ENCODE measurements at regions not wholly inside any gene's neighbourhood (a gene's known extent, or its start where the extent isn't known, plus 50 kb on each side); places are given as distances from the start of the nearest gene placed in this dataset.

- H3K27ac ChIP-seq = no peak overlapping the region
- no peak for TF ChIP-seq CTCF (IDR thresholded peaks at IDR 0.05)
- TF ChIP-seq ZFX (IDR thresholded peaks at IDR 0.05; ENCODE audit: borderline replicate concordance) = no peak
These were observed 358.0 kb upstream of the PCSK5 start for GRCh38 chr9:75532233-75533050.

- no peak overlapping the region for H3K27ac ChIP-seq
These were observed 350.9 kb upstream of the PCSK5 start for GRCh38 chr9:75539523-75539922.

GRCh38 chr9:75540185-75540584, 350.3 kb upstream of the PCSK5 start:
- no peak overlapping the region for H3K27ac ChIP-seq
- TF ChIP-seq ZFX (IDR thresholded peaks at IDR 0.05; ENCODE audit: borderline replicate concordance) = no peak

More at GRCh38 chr9:75539523-75539922, 350.9 kb upstream of the PCSK5 start:
- TF ChIP-seq CTCF (IDR thresholded peaks at IDR 0.05) = no peak
- TF ChIP-seq ZFX (IDR thresholded peaks at IDR 0.05; ENCODE audit: borderline replicate concordance) = no peak

GRCh38 chr9:75541734-75542133, 348.7 kb upstream of the PCSK5 start:
- no peak overlapping the region for H3K27ac ChIP-seq
- no peak for TF ChIP-seq CTCF (IDR thresholded peaks at IDR 0.05)
- no peak for TF ChIP-seq ZFX (IDR thresholded peaks at IDR 0.05; ENCODE audit: borderline replicate concordance)

GRCh38 chr9:75544815-75545214, 345.7 kb upstream of the PCSK5 start:
- TF ChIP-seq CTCF (IDR thresholded peaks at IDR 0.05) = no peak
- TF ChIP-seq ZFX (IDR thresholded peaks at IDR 0.05; ENCODE audit: borderline replicate concordance) = no peak
- H3K27ac ChIP-seq = no peak overlapping the region

- no peak overlapping the region for H3K27ac ChIP-seq
- TF ChIP-seq ZFX (IDR thresholded peaks at IDR 0.05; ENCODE audit: borderline replicate concordance) (no peak), CTCF (IDR thresholded peaks at IDR 0.05) (no peak)
These were observed 345.2 kb upstream of the PCSK5 start for GRCh38 chr9:75545287-75545686.

GRCh38 chr9:75548871-75549270, 341.6 kb upstream of the PCSK5 start:
- no peak for TF ChIP-seq CTCF (IDR thresholded peaks at IDR 0.05)
- no peak for TF ChIP-seq ZFX (IDR thresholded peaks at IDR 0.05; ENCODE audit: borderline replicate concordance)
- no peak overlapping the region for H3K27ac ChIP-seq
